HepG2 (cell line): ENCODE measurements at regions not wholly inside any gene's neighbourhood (a gene's known extent, or its start where the extent isn't known, plus 50 kb on each side); places are given as distances from the start of the nearest gene placed in this dataset.

Experiments used
- EHMT2 ChIP-seq: fragments of 200-600 bp; sonication (generic); IDR thresholded peaks from 2 replicates; pipeline ENCODE4 v1.7.0; 2017; ENCODE audit warnings: antibody characterized with exemption, low read depth, low read length, borderline replicate concordance
- POLR2A ChIP-seq, 2 experiments: IDR thresholded peaks; 2 replicates each; pipeline ENCODE4 v1.6.1; 2011; ENCODE audit warnings: low read depth in 2 of 2, low read length in 2 of 2, mild to moderate bottlenecking in 1 of 2, moderate library complexity in 1 of 2; ENCODE audit not compliant: insufficient read depth in 1 of 2
- SIN3A ChIP-seq: IDR thresholded peaks from 2 replicates; pipeline ENCODE4 v1.6.1; 2011; ENCODE audit warnings: low read depth, mild to moderate bottlenecking, control low read depth, low read length, borderline replicate concordance
- TARDBP ChIP-seq: sonication (generic); formaldehyde crosslinking; IDR thresholded peaks from 2 replicates; pipeline ENCODE4 v1.8.0; 2022; ENCODE audit warnings: mild to moderate bottlenecking, missing genetic modification reagents
- ZNF510 ChIP-seq: sonication (generic); formaldehyde crosslinking; IDR thresholded peaks from 2 replicates; pipeline ENCODE4 v1.4.0; 2020; ENCODE audit warnings: low read depth, mild to moderate bottlenecking, missing genetic modification reagents
- ZNF512B ChIP-seq: sonication (generic); formaldehyde crosslinking; IDR thresholded peaks from 2 replicates; pipeline ENCODE4 v1.5.1; 2020; ENCODE audit warnings: missing genetic modification reagents, mild to moderate bottlenecking, borderline replicate concordance

GRCh38 chr11:69231466-69232018 lies 62.4 kb upstream of the MYEOV start:
- TF ChIP-seq TARDBP (CRISPR knock-in tag) (no peak), ZNF510 (CRISPR knock-in tag) (no peak), ZNF512B (no peak), EHMT2 (no peak), POLR2A (IDR thresholded peaks at IDR 0.05; ENCODE audit: insufficient read depth in 1 of 2, low read depth in 2 of 2, low read length in 2 of 2) (no peak), SIN3A (no peak)
